Spleen (tissue), 7 donors: ENCODE measurements at regions not wholly inside any gene's neighbourhood (a gene's known extent, or its start where the extent isn't known, plus 50 kb on each side); places are given as distances from the start of the nearest gene placed in this dataset.

Experiments
- POLR2A ChIP-seq, 3 donors: fragments of 450-650 bp; IDR thresholded peaks; one replicate each; pipeline ENCODE4 v1.5.1; 2017; ENCODE audit warnings: antibody characterized with exemption in 3 of 3, mild to moderate bottlenecking in 1 of 3
- POLR2AphosphoS5 ChIP-seq, 3 donors: sonication (generic); formaldehyde crosslinking; IDR thresholded peaks; one replicate each; pipeline ENCODE4 v1.5.1; 2017; ENCODE audit warnings: antibody characterized with exemption in 3 of 3
- TF ChIP-seq, protein P1 (sequence below), 11 experiments: fragments of 200-600 bp in 7 of 11; fragments of 450-650 bp in 4 of 11; sonication (generic) in 4 of 11; IDR thresholded peaks in 8 of 11; conservative IDR thresholded peaks in 3 of 11; 1 replicate in 7 of 11; 2 replicates in 4 of 11; pipeline versions ENCODE4 v1.4.0 to v1.8.0; 2016 to 2021; ENCODE audit warnings: antibody characterized with exemption in 11 of 11, inconsistent platforms in 4 of 11, mild to moderate bottlenecking in 1 of 11
- donor health status: DM: no; HTN: no; CAD: no; lungs with moderate emphysema.
- donor health status: DM: no; HTN: no; CAD: no.
- donor health status: DM: no; HTN: no; CAD: no.

DNA sequence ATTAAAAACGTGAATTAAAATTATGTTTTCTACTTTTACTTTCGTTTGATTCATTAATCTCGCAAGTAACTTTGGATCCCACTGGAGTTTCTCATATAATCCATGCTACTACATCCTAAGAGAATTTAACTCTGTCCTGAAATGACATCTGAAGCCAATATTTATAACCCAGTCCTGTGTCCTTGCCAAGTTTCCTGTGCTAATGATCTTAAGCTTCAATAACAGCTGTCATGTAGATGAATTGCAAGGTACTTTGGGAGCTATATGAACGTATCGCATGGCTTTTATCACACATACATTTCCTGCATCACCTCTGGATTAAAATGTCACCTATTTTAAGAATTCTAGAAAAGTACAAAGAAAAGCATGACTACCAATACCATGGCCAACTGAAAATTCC lies 833.8 kb upstream of the CITED2 start:
- TF ChIP-seq, protein P1, sequence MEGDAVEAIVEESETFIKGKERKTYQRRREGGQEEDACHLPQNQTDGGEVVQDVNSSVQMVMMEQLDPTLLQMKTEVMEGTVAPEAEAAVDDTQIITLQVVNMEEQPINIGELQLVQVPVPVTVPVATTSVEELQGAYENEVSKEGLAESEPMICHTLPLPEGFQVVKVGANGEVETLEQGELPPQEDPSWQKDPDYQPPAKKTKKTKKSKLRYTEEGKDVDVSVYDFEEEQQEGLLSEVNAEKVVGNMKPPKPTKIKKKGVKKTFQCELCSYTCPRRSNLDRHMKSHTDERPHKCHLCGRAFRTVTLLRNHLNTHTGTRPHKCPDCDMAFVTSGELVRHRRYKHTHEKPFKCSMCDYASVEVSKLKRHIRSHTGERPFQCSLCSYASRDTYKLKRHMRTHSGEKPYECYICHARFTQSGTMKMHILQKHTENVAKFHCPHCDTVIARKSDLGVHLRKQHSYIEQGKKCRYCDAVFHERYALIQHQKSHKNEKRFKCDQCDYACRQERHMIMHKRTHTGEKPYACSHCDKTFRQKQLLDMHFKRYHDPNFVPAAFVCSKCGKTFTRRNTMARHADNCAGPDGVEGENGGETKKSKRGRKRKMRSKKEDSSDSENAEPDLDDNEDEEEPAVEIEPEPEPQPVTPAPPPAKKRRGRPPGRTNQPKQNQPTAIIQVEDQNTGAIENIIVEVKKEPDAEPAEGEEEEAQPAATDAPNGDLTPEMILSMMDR (IDR thresholded peaks at IDR 0.05 in 8 of 11, conservative IDR thresholded peaks at IDR 0.05 in 3 of 11) = no peak
- no peak for TF ChIP-seq POLR2A (IDR thresholded peaks at IDR 0.05)
- TF ChIP-seq POLR2AphosphoS5 (IDR thresholded peaks at IDR 0.05) = no peak
